Panc1 (cell line): ENCODE measurements at regions not wholly inside any gene's neighbourhood (a gene's known extent, or its start where the extent isn't known, plus 50 kb on each side); places are given as distances from the start of the nearest gene placed in this dataset.

Experiments used
- CTCF ChIP-seq: fragments of 450-650 bp; IDR thresholded peaks from 2 replicates; pipeline ENCODE4 v1.5.1; 2017; ENCODE audit warnings: mild to moderate bottlenecking
- POLR2AphosphoS5 ChIP-seq: IDR thresholded peaks from 2 replicates; pipeline ENCODE4 v1.6.1; 2012; ENCODE audit warnings: mild to moderate bottlenecking, low read depth, low read length, moderate library complexity

DNA sequence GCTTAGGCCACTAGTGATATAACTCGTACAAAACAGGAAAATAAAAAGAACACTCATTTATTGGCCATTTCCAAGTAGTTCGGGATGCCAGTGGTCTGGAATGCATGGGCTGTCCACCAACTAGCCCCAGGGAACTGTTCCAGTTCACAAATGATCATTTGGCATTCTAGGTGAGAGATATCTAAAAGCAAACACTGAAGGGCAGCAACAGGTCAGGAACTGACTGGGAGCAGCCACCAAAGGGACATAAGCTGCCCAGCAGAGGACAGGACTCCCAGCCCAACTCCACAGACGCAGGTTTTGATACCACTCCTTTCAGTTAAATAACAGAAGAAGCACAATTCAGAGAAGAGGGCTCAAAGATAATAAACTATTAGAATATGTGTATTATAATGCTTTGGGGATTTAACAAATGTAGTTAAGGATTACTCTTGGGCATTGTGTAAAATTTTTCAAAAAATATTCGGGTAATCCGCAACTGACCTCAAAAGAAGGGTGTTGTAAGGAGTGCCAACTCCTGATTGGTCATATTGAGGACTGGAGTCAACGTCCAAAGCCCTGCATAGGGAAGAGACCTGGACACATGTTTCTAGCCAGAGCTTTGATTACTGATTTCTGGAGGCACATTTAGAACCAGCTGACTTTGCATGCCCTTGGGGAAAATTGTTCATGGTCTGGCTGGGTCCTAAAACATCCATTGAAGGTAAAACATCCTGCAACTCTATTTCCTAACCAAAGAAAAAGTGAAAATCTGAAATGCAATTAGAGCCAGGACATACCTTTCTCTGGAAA, 320.0 kb downstream of the DNAH5 start:
- no peak for TF ChIP-seq CTCF
- TF ChIP-seq POLR2AphosphoS5 = no peak
